AML-193 (cell line): ENCODE measurements at regions not wholly inside any gene's neighbourhood (a gene's known extent, or its start where the extent isn't known, plus 50 kb on each side); places are given as distances from the start of the nearest gene placed in this dataset.
"Not testable (repeated sequence)": the region's sequence is repeated elsewhere in the genome, so short reads cannot be mapped to it uniquely, and the experiment has no call there.

Source experiments
- DNase-seq, 2 experiments: peaks; one replicate each; lab custom pipeline; 2025; lab: John Stamatoyannopoulos, UW

DNA sequence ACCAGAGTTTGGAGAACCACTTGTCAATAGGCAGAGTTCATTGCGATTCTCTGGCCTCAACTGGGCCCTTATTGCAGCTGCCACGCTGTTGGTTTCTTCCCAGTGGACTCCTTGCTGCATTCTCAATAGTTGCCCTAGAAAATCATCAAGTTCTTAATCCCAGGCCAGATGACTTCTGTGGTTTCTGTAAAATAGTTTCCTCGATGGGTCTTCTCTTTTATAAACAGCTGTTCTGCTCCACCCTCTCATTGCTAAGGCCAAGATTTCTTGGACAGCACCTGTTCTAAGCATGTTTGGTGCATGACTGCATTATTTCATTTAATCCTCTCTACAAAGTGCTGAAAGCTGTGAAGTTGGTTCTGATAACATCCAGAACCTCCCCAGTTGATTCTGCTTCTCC, 131.0 kb downstream of the BCL2L11 start:
- DNase-seq = no peak

DNA sequence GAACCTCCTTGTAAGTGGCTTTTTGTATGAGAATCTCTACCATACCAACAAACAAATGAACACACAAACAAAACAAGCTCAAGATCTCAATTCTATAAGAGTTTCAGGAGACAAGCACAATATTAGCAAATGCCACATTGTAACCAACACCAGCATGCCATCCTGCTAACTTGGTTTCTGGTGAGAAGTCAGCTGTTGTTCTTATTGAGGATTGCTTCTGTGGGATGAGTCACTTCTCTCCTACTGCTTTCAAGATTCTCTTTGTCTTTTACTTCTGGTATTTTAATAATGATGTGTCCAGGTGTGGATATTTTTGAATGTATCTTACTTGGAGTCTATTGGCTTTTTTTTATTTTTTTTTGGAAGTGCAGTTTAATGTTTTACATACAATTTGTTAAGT, 131.7 kb downstream of the BCL2L11 start:
- DNase-seq = no peak

- not testable (repeated sequence) for DNase-seq
These were observed 134.2 kb downstream of the BCL2L11 start for GRCh38 chr2:111254916-111255315.

DNA sequence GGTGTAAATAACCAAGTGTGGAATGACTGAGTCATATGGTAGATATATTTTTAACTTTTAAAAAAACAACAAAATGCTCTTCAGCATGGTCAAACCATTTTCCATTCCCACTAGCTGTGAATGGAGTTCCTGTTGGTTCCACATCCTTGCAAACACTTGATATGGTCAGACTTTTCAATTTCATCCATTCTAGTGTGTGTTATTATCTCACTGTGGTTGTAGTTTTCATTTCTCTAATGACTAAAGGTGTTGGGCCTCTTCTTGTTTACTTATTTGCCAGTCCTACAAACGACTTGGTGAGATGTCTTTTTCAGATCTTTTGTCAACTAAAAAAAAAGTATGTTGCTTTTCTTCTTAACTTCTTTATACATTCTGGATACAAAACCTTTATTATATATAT, 135.9 kb downstream of the BCL2L11 start:
- not testable (repeated sequence) for DNase-seq

GRCh38 chr2:111257607-111258006, 136.9 kb downstream of the BCL2L11 start:
- not testable (repeated sequence) for DNase-seq

- not testable (repeated sequence) for DNase-seq
These were observed 137.6 kb downstream of the BCL2L11 start for GRCh38 chr2:111258318-111258717.

DNA sequence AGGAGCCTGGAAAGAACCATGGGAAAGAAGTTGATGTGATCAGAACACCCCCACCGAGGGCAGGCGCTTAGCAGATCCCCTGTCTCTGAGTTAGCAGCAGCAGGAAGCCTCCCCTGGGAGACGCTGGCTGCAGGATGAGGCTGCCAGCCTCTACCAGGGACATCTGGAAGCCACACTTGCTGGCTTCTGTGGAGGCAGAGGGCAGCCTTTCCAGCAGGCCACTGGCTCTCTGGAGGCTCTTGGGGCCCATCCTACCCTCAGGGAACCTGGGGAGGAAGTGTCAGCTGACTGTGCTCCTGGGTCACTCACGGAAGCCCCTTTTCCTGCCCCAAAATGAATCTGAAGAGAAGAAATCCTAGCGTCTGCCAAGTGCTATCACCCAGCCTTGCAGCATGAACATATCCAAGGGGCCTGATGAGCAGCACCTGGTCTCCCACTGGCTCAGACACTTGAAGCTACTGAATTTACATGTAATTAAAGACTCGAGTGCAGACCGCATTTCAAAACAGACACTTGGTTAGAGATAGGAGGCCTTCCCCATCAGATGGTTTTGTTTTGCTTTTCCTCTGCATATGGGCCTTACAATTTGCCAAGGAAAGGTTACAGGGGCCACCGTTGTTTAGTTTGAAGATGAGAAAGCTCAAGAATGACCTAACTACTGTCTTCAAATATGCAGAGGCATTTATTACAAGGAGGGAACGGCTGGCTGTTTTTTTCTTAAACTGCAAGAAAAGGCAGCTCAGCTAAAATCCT, 142.1 kb downstream of the BCL2L11 start:
- not testable (repeated sequence) for DNase-seq

DNA sequence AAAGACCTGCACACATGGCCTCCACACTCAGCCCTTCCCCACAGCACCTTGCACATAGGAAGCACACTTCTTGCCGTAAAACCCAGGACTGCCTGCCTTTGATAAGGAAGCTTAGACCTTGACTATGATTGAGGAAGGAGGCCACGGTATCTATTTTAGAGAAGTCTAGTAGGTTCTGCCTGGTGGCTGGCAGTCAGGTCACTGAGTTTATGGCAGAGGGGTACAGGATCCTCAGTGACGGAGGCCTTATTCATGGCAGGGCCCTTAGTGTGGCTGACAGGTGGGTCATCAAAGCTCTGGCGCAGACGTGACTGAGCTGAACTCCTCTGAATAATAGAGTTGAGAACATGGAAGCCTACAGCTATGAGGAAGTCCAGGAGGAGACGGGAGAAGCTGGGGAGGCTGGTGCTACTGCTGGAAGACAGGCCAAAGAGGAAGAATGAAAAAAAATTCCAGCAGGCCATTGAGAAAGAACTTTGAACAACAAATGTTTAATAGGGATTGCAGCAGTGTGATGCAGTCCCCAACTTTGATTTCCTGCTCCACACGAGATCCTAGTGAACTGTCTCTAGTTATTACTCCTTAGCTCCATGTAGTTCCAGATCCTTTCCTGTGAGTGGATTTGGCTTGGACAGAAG, 142.8 kb downstream of the BCL2L11 start:
- DNase-seq = not testable (repeated sequence)

GRCh38 chr2:111264956-111265355, 144.2 kb downstream of the BCL2L11 start:
- DNase-seq = not testable (repeated sequence)

GRCh38 chr2:111266556-111266955, 145.8 kb downstream of the BCL2L11 start:
- not testable (repeated sequence) for DNase-seq

- not testable (repeated sequence) for DNase-seq
These were observed 146.3 kb downstream of the BCL2L11 start for GRCh38 chr2:111267038-111267437.

DNA sequence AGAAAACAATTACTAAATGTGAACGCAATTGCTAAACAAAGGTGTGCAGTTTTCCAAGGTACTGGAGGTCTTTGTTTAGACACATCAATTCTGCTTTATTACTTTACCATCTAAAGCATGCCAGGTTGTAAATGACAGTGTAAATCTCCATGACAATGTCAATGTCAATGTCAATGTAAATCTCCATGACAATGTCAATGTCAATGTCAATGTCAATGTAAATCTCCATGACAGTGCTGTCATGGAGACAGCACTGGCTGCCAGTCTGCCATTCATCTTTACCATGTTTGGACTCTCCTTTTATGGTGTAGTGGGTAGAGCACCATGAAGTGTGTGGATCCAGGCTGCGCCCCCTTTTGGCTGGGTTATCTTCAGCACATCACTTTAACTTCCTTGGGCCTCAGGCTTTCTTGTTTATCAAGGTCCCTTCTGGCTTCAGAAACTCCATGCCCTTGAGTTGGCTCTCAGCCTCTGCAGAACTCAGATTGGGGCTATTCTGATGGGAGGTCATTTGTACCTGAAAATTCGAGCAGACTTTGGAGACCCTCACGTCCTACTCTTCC, 149.1 kb downstream of the BCL2L11 start:
- not testable (repeated sequence) for DNase-seq

DNA sequence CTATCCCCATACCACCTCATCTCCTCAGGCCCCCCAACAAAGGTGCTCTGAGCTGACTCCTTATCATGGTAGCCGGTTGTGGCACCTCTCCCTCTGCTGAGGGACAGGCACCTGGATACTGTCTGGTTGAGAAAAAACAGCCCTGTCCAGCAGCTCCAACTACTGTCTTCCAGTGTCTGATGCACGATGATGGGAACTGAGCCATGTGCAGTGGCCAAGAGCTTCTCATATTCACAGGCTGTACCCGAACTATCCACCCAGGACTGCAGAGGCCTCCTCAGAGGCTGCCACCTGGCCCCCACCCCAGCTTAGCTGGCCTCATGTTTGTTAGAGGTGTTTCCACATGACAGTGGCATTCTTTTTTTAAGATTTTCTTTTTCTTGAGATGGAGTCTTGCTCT, 149.9 kb downstream of the BCL2L11 start:
- DNase-seq = not testable (repeated sequence)

DNA sequence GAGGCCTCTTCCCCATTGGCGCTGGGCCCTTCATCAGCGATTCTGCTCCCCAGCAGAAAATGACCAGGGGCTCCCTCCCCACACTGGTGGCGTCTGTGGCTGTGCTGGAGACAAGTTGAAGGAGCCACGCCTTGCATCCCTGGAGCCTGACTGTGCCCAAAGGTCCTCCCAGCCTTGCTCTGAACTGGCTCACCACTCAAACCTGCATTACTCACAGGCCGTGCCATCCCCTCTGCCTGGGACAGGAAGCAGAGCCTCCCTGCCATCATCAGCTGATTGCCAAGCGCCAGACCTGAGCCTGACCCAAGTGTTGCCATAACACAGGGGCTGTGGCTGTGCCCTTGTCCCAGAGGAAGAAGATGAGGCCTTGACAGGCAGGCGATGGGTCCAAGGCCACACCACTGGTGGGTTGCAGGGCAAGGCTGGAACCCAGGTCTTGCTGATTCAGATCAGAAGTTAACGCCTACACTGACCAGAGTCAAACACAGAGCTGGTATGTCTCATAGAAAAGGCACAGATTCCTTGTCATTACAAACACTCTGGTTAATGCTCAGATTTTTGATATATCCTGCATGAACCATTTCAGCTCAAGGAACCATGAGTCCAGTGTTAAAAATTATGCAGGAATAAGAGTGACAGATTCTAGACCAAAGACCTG, 151.1 kb downstream of the BCL2L11 start:
- DNase-seq = not testable (repeated sequence)

DNA sequence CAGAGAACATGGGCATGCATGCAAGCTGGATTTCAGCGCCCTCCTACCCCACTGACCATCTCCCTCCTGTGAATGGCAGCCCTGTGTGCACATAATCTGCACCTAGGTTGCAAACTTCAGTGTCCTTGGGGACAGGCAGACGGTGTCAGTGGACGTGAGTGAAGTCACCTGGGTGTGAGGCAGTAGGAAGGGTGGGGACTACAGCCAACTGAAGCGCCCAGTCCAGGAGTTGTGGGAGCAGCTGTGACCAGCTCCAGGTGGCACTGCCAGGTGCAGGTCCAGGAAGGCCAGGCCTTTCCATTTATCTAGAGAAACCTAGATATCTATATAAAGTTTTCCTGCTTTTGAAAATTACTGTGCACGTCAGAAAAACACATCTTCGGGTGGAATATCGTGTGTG, 152.3 kb downstream of the BCL2L11 start:
- not testable (repeated sequence) for DNase-seq

GRCh38 chr2:111275047-111275853, 154.5 kb downstream of the BCL2L11 start:
- not testable (repeated sequence) for DNase-seq

DNA sequence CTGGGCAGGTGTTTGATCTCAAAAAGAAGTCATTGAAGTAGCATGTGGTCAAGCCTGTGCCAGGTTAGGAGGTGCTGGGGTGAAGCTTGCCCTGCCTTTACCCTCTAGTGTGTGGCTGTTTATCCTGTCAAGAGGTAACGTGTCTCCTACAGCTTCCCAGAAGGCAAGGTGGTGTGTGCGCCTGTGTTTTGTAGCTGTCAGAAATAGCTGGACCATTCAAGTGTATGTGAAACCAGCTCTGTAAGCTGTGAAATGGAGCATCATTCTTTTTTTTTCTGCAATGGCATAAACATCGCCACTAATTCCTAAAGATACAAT, 155.1 kb downstream of the BCL2L11 start:
- not testable (repeated sequence) for DNase-seq

GRCh38 chr2:111278133-111278532, 157.4 kb downstream of the BCL2L11 start:
- DNase-seq = not testable (repeated sequence)

DNA sequence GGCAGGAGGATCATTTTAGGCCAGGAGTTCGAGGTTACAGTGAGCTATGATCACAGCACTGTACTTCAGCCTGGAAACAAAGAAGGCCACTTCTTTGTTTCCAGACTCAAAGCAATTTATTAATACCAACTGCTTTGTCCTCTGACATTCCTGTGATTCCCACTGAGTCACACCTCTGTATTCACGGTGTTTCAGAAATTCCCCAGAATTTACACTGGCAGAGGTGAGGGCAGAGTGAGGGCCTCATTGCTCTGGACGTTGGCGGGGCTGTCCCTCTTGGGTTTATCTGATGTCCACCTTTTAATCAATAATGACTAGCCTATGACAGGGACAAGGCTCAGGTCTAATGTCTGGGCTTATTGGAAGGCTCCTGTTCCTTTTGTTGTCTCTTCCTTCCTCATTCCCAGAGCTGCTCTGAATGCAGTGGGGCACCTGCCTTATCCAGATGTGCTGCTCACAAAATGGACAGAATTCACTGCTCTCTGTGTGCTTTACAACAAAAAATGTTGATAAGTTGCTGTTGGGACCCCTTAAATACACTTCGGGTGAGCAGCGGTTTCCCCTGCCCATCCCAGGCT, 160.1 kb downstream of the BCL2L11 start:
- not testable (repeated sequence) for DNase-seq

DNA sequence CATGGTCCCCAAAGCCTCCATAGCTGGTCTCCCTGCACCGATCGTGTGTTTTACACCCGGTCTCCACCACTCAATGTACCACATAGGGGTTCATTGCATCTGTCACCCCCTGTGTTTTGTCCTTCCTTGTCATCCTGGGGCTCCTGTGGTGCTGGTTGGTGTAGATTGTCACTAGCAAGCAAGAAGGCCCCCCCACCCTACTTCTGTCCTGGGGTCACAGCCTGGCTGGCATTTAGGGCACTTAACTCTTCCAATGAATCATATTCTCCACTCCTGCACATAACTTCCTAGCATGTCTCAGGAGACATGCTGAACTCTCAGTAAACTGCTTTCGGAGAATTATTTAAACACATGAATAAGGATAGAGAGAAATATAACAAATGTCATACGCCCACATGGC, 161.4 kb downstream of the BCL2L11 start:
- not testable (repeated sequence) for DNase-seq
